ENCODE measurements at regions not wholly inside any gene's neighbourhood (a gene's known extent, or its start where the extent isn't known, plus 50 kb on each side); places are given as distances from the start of the nearest gene placed in this dataset.

- peak overlapping the region; percentile 65 for H2AFZ ChIP-seq (ENCODE audit: low read depth, low read length)
- no peaks in the 10 kb centered on the region for H3K9me3 ChIP-seq (ENCODE audit: insufficient read depth, low read length)
- no peaks in the 10 kb centered on the region for H3K79me2 ChIP-seq (ENCODE audit: low read length)
- no peaks in the 10 kb centered on the region for H3K36me3 ChIP-seq (replicated peaks; ENCODE audit: low read depth, low read length)
- no peak for TF ChIP-seq CTCF (IDR thresholded peaks at IDR 0.05; ENCODE audit: low read depth, low read length)
- no peak for TF ChIP-seq EZH2phosphoT487 (IDR thresholded peaks at IDR 0.05; ENCODE audit: low read depth)
- H3K9ac ChIP-seq (ENCODE audit: low read length) = peak overlapping the region; percentile 8
- no peak overlapping the region for H3K27ac ChIP-seq (ENCODE audit: low read length)
- H3K27me3 ChIP-seq (ENCODE audit: low read depth, low read length) = no peaks in the 10 kb centered on the region
- H3K4me1 ChIP-seq (ENCODE audit: low read length) = peaks cover 7% of the 10 kb centered on the region
- peak overlapping the region; percentile 58 for H3K4me2 ChIP-seq (ENCODE audit: low read length)
- H3K4me3 ChIP-seq (ENCODE audit: low read length) = peak overlapping the region; percentile 62
- H4K20me1 ChIP-seq (ENCODE audit: insufficient read depth, low read length) = no peaks in the 10 kb centered on the region
Observed at GRCh38 chr6:71496018-71496721, 207.6 kb downstream of the OGFRL1 start.

DNA sequence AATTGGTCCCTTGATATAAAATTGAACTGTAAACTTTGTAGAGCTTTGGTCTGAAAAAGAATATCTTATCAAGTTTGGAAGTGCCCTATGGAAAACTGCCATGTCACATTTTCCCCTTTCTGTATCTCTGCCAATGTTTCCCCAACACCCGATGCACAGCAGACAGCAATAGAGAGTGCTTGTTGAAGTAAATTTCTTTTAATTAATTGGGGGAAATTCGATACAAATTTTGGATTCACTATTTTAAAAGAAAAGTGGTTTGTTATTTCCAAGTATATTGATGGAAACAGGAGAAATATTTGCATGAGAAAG is 208.1 kb downstream of the OGFRL1 start:
- Histone ChIP-seq H3K27me3 (ENCODE audit: low read depth, low read length) (no peaks in the 10 kb centered on the region), H3K27ac (ENCODE audit: low read length) (no peak overlapping the region), H3K79me2 (ENCODE audit: low read length) (no peaks in the 10 kb centered on the region), H3K4me3 (ENCODE audit: low read length) (peak overlapping the region; percentile 62), H4K20me1 (ENCODE audit: insufficient read depth, low read length) (no peaks in the 10 kb centered on the region), H2AFZ (ENCODE audit: low read depth, low read length) (peak overlapping the region; percentile 65), H3K4me1 (ENCODE audit: low read length) (peaks cover 7% of the 10 kb centered on the region), H3K4me2 (ENCODE audit: low read length) (peak overlapping the region; percentile 58), H3K9ac (ENCODE audit: low read length) (no peak overlapping the region), H3K9me3 (ENCODE audit: insufficient read depth, low read length) (no peaks in the 10 kb centered on the region), H3K36me3 (replicated peaks; ENCODE audit: low read depth, low read length) (no peaks in the 10 kb centered on the region)
- TF ChIP-seq CTCF (IDR thresholded peaks at IDR 0.05; ENCODE audit: low read depth, low read length) (no peak), EZH2phosphoT487 (IDR thresholded peaks at IDR 0.05; ENCODE audit: low read depth) (no peak)

DNA sequence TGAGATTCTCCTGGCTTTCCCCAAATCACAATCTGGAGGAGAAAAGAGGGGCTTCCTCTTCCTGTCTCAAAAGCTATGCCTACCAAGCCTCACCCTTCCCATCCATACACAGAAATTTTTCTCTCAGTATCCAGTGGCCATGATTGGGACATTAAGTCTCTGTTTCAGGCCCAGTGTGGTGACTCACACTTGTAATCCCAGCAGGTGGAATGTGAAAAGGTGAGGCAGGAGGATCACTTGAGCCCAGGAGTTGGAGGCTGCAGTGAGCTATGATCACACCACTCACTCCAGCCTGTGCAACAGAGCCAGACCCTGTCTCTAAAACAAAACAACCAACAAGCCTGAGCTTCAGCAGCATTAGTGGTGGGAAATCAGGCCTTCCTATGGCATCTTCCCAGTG is 210.0 kb downstream of the OGFRL1 start:
- H3K27me3 ChIP-seq (ENCODE audit: low read depth, low read length) = no peaks in the 10 kb centered on the region
- H3K79me2 ChIP-seq (ENCODE audit: low read length) = no peaks in the 10 kb centered on the region
- no peak overlapping the region for H3K4me3 ChIP-seq (ENCODE audit: low read length)
- no peaks in the 10 kb centered on the region for H4K20me1 ChIP-seq (ENCODE audit: insufficient read depth, low read length)
- TF ChIP-seq CTCF (IDR thresholded peaks at IDR 0.05; ENCODE audit: low read depth, low read length) (no peak), EZH2phosphoT487 (IDR thresholded peaks at IDR 0.05; ENCODE audit: low read depth) (no peak)
- H3K27ac ChIP-seq (ENCODE audit: low read length) = no peak overlapping the region
- H3K4me1 ChIP-seq (ENCODE audit: low read length) = peaks cover 7% of the 10 kb centered on the region
- no peak overlapping the region for H3K4me2 ChIP-seq (ENCODE audit: low read length)
- H3K9me3 ChIP-seq (ENCODE audit: insufficient read depth, low read length) = no peaks in the 10 kb centered on the region
- no peak overlapping the region for H3K9ac ChIP-seq (ENCODE audit: low read length)
- no peaks in the 10 kb centered on the region for H3K36me3 ChIP-seq (replicated peaks; ENCODE audit: low read depth, low read length)
- H2AFZ ChIP-seq (ENCODE audit: low read depth, low read length) = no peak overlapping the region

- Histone ChIP-seq H4K20me1 (ENCODE audit: insufficient read depth, low read length) (no peaks in the 10 kb centered on the region), H3K9me3 (ENCODE audit: insufficient read depth, low read length) (no peaks in the 10 kb centered on the region), H3K27me3 (ENCODE audit: low read depth, low read length) (no peaks in the 10 kb centered on the region), H3K27ac (ENCODE audit: low read length) (no peak overlapping the region), H3K4me3 (ENCODE audit: low read length) (no peak overlapping the region), H3K79me2 (ENCODE audit: low read length) (no peaks in the 10 kb centered on the region), H3K36me3 (replicated peaks; ENCODE audit: low read depth, low read length) (no peaks in the 10 kb centered on the region), H3K4me1 (ENCODE audit: low read length) (peaks cover 7% of the 10 kb centered on the region), H3K9ac (ENCODE audit: low read length) (no peak overlapping the region), H3K4me2 (ENCODE audit: low read length) (no peak overlapping the region), H2AFZ (ENCODE audit: low read depth, low read length) (no peak overlapping the region)
- no peak for TF ChIP-seq CTCF (IDR thresholded peaks at IDR 0.05; ENCODE audit: low read depth, low read length)
- no peak for TF ChIP-seq EZH2phosphoT487 (IDR thresholded peaks at IDR 0.05; ENCODE audit: low read depth)
Observed at GRCh38 chr6:71499667-71500066, 211.1 kb downstream of the OGFRL1 start.
